SK-N-SH (cell line): ENCODE measurements at regions not wholly inside any gene's neighbourhood (a gene's known extent, or its start where the extent isn't known, plus 50 kb on each side); places are given as distances from the start of the nearest gene placed in this dataset.
"Not testable (repeated sequence)": the region's sequence is repeated elsewhere in the genome, so short reads cannot be mapped to it uniquely, and the experiment has no call there.

ENCODE experiments used
- CTCF ChIA-PET: fragments of 300-600, 350-600 bp; formaldehyde crosslinking; extraction: SDS; loops from one replicate; lab custom pipeline; 2021; lab: Yijun Ruan, JAX
- POLR2A ChIA-PET: fragments of 350-600 bp; sonication (Branson Sonifier 250); formaldehyde crosslinking; extraction: SDS; loops from one replicate; lab custom pipeline; 2020; ENCODE audit warnings: antibody characterized with exemption, inconsistent platforms; lab: Yijun Ruan, JAX
- DNase-seq: peaks from one replicate; pipeline ENCODE4 v3.0.0; 2012
- H2AFZ ChIP-seq: fragments of 200-600 bp; sonication (generic); 2 replicates; pipeline ENCODE4 v1.8.1; 2016; ENCODE audit warnings: antibody characterized with exemption, mild to moderate bottlenecking, low read depth
- H3F3A ChIP-seq: fragments of 200-600 bp; sonication (generic); replicated peaks from 2 replicates; pipeline ENCODE3; 2016; ENCODE audit warnings: antibody characterized with exemption, mild to moderate bottlenecking; ENCODE audit not compliant: insufficient read depth
- H3K27ac ChIP-seq, 2 experiments: fragments of 200-500 bp in 1 of 2; fragments of 200-600 bp in 1 of 2; sonication (Bioruptor generic) in 1 of 2; sonication (generic), shearing (Covaris generic) in 1 of 2; 2 replicates each; pipeline versions ENCODE4 v1.5.1 to v1.6.1; 2014 to 2016; ENCODE audit warnings: low read depth in 2 of 2, inconsistent platforms in 1 of 2, low read length in 1 of 2, mild to moderate bottlenecking in 1 of 2, mixed read lengths in 1 of 2
- H3K27me3 ChIP-seq: fragments of 200-600 bp; sonication (generic), shearing (Covaris generic); 2 replicates; pipeline ENCODE4 v1.6.1; 2016; ENCODE audit warnings: mixed run types; ENCODE audit not compliant: insufficient read depth
- H3K36me3 ChIP-seq, 2 experiments: fragments of 200-500 bp in 1 of 2; fragments of 200-600 bp in 1 of 2; sonication (Bioruptor generic) in 1 of 2; sonication (generic) in 1 of 2; replicated peaks in 1 of 2; 2 replicates each; pipeline versions ENCODE3 to v1.5.1; 2014 to 2016; ENCODE audit warnings: low read length in 1 of 2, mild to moderate bottlenecking in 1 of 2; ENCODE audit not compliant: insufficient read depth in 2 of 2, control insufficient read depth in 1 of 2
- H3K4me1 ChIP-seq, 2 experiments: fragments of 200-500 bp in 1 of 2; fragments of 200-600 bp in 1 of 2; sonication (Bioruptor generic) in 1 of 2; sonication (generic), shearing (Covaris generic) in 1 of 2; 2 replicates each; pipeline versions ENCODE4 v1.5.1 to v1.6.1; 2014 to 2016; ENCODE audit warnings: low read depth in 1 of 2, low read length in 1 of 2, mixed run types in 1 of 2; ENCODE audit not compliant: insufficient read depth in 2 of 2, control insufficient read depth in 1 of 2
- H3K4me2 ChIP-seq: fragments of 200-600 bp; sonication (generic), shearing (Covaris generic); 2 replicates; pipeline ENCODE4 v1.6.1; 2017; ENCODE audit warnings: mixed run types
- H3K4me3 ChIP-seq, 2 experiments: fragments of 200-500 bp in 1 of 2; fragments of 200-600 bp in 1 of 2; sonication (Bioruptor generic) in 1 of 2; sonication (generic), shearing (Covaris generic) in 1 of 2; 2 replicates each; pipeline versions ENCODE4 v1.5.1 to v1.8.1; 2014 to 2016; ENCODE audit warnings: low read depth in 2 of 2, inconsistent platforms in 1 of 2, low read length in 1 of 2, mild to moderate bottlenecking in 1 of 2, mixed read lengths in 1 of 2, moderate library complexity in 1 of 2
- H3K79me2 ChIP-seq: fragments of 200-600 bp; sonication (generic); 2 replicates; pipeline ENCODE4 v1.8.1; 2017; ENCODE audit warnings: mild to moderate bottlenecking; ENCODE audit not compliant: insufficient read depth
- H3K9ac ChIP-seq: fragments of 200-600 bp; sonication (generic); 2 replicates; pipeline ENCODE4 v1.6.1; 2017; ENCODE audit warnings: mixed run types
- H3K9me2 ChIP-seq: fragments of 200-600 bp; sonication (generic); 2 replicates; pipeline ENCODE4 v1.6.1; 2017; ENCODE audit warnings: mixed run types
- H3K9me3 ChIP-seq: fragments of 200-600 bp; sonication (generic); 2 replicates; pipeline ENCODE4 v1.6.1; 2017; ENCODE audit warnings: mixed run types, mild to moderate bottlenecking, moderate library complexity
- H4K20me1 ChIP-seq: fragments of 200-600 bp; sonication (generic); 2 replicates; pipeline ENCODE4 v1.6.1; 2017; ENCODE audit warnings: mild to moderate bottlenecking, mixed run types; ENCODE audit not compliant: insufficient read depth
- EZH2phosphoT487 ChIP-seq: fragments of 200-600 bp; sonication (generic); IDR thresholded peaks from 2 replicates; pipeline ENCODE4 v1.6.1; 2017; ENCODE audit warnings: low read depth, mixed run types, mild to moderate bottlenecking, antibody characterized with exemption, moderate library complexity, borderline replicate concordance
- GATA2 ChIP-seq: sonication (generic); formaldehyde crosslinking; IDR thresholded peaks from 2 replicates; pipeline ENCODE4 v1.5.0; 2020; ENCODE audit warnings: mild to moderate bottlenecking, missing genetic modification reagents
- JUND ChIP-seq: IDR thresholded peaks from 2 replicates; pipeline ENCODE4 v1.4.0; 2012
- MEF2A ChIP-seq: IDR thresholded peaks from 2 replicates; pipeline ENCODE4 v1.4.0; 2012; ENCODE audit warnings: low read depth, borderline replicate concordance
- MXI1 ChIP-seq: IDR thresholded peaks from 2 replicates; pipeline ENCODE4 v1.6.1; 2012; ENCODE audit warnings: mild to moderate bottlenecking, low read depth, low read length, improper control_type of control experiment
- NFIC ChIP-seq: IDR thresholded peaks from 2 replicates; pipeline ENCODE4 v1.4.0; 2012; ENCODE audit warnings: borderline replicate concordance
- RCOR1 ChIP-seq: fragments of 150-350 bp; IDR thresholded peaks from 2 replicates; pipeline ENCODE4 v1.6.1; 2017; ENCODE audit warnings: antibody characterized with exemption, low read length
- RFX5 ChIP-seq: IDR thresholded peaks from 2 replicates; pipeline ENCODE4 v1.6.1; 2012; ENCODE audit warnings: mild to moderate bottlenecking, improper control_type of control experiment, low read length
- RXRA ChIP-seq: IDR thresholded peaks from 2 replicates; pipeline ENCODE4 v1.4.0; 2012; ENCODE audit warnings: low read depth, mild to moderate bottlenecking, borderline replicate concordance
- SIN3A ChIP-seq: IDR thresholded peaks from 2 replicates; pipeline ENCODE4 v1.6.1; 2012; ENCODE audit warnings: low read depth, mild to moderate bottlenecking, low read length, moderate library complexity, borderline replicate concordance
- TAF1 ChIP-seq: IDR thresholded peaks from 2 replicates; pipeline ENCODE4 v1.6.1; 2012; ENCODE audit warnings: low read depth, mild to moderate bottlenecking, low read length, moderate library complexity, borderline replicate concordance
- TEAD4 ChIP-seq: IDR thresholded peaks from 2 replicates; pipeline ENCODE4 v1.4.0; 2012; ENCODE audit warnings: mild to moderate bottlenecking, borderline replicate concordance; ENCODE audit not compliant: insufficient read depth
- YY1 ChIP-seq: IDR thresholded peaks from 2 replicates; pipeline ENCODE4 v1.4.0; 2012; ENCODE audit warnings: low read depth, mild to moderate bottlenecking
- WGBS: methylation state at CpG from one replicate; pipeline ENCODE4 v1.1.6; 2017; ENCODE audit warnings: low lambda C conversion rate; 5-methylcytosine and 5-hydroxymethylcytosine counted together
- TF ChIP-seq, protein P1 (sequence below): IDR thresholded peaks from 2 replicates; pipeline ENCODE4; 2012
- TF ChIP-seq, protein P2 (sequence below): IDR thresholded peaks from 2 replicates; pipeline ENCODE4 v1.6.1; 2012; ENCODE audit warnings: mild to moderate bottlenecking, low read depth, low read length, moderate library complexity
- TF ChIP-seq, protein P3 (sequence below): fragments of 200-600 bp; sonication (generic); IDR thresholded peaks from 2 replicates; pipeline ENCODE4 v1.6.1; 2017; ENCODE audit warnings: antibody characterized with exemption, mild to moderate bottlenecking, moderate library complexity
- TF ChIP-seq, protein P4 (sequence below): fragments of 150-350 bp; IDR thresholded peaks from 2 replicates; pipeline ENCODE4 v1.6.1; 2017; ENCODE audit warnings: antibody characterized with exemption, low read length, low read depth, borderline replicate concordance

DNA sequence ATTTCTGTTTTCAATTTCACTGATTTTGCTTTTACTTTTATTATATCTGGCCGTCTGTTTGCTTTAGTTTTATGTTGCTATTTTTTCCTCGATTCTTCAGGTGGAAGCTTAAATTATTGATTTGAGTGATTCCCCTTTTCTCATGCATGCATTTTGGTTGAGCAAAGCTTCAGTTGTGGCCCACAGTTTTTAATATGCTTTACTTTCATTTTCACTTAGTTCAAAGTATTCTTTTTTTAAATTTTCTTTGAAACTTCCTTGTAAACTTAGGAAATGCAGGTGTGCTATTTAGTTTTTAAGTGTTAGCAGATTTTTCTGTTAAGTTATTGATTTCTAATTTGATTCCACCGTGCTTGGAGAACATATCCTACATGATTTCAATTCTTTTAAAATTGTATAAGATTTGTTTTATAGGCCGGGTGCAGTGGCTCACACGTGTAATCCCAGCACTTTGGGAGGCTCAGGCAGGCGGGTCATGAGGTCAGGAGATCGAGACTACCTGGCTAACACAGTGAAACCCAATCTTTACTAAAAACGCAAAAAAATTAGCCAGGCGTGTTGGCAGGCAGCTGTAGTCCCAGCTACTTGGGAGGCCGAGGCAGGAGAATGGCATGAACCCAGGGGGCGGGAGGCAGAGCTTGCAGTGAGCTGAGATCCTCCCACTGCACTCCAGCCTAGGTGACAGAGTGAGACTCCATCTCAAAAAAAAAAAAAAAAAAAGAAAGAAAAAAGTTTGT is 531.2 kb downstream of the KIF2B start:
- no peak overlapping the region for H3K27ac ChIP-seq
- H3K4me3 ChIP-seq = no peak overlapping the region
- no peaks in the 10 kb centered on the region for H3K79me2 ChIP-seq
- no peaks in the 10 kb centered on the region for H3F3A ChIP-seq
- no peaks in the 10 kb centered on the region for H3K4me1 ChIP-seq
- no peak overlapping the region for H3K4me2 ChIP-seq
- TF ChIP-seq SIN3A (no peak), YY1 (no peak), RFX5 (no peak), EZH2phosphoT487 (no peak), GATA2 (no peak), RXRA (no peak), RCOR1 (no peak), MXI1 (no peak), MEF2A (no peak), TEAD4 (no peak), NFIC (no peak), TAF1 (no peak), JUND (no peak)
- TF ChIP-seq, protein P1, sequence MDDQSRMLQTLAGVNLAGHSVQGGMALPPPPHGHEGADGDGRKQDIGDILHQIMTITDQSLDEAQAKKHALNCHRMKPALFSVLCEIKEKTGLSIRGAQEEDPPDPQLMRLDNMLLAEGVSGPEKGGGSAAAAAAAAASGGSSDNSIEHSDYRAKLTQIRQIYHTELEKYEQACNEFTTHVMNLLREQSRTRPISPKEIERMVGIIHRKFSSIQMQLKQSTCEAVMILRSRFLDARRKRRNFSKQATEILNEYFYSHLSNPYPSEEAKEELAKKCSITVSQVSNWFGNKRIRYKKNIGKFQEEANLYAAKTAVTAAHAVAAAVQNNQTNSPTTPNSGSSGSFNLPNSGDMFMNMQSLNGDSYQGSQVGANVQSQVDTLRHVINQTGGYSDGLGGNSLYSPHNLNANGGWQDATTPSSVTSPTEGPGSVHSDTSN = no peak
- TF ChIP-seq, protein P2, sequence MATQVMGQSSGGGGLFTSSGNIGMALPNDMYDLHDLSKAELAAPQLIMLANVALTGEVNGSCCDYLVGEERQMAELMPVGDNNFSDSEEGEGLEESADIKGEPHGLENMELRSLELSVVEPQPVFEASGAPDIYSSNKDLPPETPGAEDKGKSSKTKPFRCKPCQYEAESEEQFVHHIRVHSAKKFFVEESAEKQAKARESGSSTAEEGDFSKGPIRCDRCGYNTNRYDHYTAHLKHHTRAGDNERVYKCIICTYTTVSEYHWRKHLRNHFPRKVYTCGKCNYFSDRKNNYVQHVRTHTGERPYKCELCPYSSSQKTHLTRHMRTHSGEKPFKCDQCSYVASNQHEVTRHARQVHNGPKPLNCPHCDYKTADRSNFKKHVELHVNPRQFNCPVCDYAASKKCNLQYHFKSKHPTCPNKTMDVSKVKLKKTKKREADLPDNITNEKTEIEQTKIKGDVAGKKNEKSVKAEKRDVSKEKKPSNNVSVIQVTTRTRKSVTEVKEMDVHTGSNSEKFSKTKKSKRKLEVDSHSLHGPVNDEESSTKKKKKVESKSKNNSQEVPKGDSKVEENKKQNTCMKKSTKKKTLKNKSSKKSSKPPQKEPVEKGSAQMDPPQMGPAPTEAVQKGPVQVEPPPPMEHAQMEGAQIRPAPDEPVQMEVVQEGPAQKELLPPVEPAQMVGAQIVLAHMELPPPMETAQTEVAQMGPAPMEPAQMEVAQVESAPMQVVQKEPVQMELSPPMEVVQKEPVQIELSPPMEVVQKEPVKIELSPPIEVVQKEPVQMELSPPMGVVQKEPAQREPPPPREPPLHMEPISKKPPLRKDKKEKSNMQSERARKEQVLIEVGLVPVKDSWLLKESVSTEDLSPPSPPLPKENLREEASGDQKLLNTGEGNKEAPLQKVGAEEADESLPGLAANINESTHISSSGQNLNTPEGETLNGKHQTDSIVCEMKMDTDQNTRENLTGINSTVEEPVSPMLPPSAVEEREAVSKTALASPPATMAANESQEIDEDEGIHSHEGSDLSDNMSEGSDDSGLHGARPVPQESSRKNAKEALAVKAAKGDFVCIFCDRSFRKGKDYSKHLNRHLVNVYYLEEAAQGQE = no peak
- TF ChIP-seq, protein P3, sequence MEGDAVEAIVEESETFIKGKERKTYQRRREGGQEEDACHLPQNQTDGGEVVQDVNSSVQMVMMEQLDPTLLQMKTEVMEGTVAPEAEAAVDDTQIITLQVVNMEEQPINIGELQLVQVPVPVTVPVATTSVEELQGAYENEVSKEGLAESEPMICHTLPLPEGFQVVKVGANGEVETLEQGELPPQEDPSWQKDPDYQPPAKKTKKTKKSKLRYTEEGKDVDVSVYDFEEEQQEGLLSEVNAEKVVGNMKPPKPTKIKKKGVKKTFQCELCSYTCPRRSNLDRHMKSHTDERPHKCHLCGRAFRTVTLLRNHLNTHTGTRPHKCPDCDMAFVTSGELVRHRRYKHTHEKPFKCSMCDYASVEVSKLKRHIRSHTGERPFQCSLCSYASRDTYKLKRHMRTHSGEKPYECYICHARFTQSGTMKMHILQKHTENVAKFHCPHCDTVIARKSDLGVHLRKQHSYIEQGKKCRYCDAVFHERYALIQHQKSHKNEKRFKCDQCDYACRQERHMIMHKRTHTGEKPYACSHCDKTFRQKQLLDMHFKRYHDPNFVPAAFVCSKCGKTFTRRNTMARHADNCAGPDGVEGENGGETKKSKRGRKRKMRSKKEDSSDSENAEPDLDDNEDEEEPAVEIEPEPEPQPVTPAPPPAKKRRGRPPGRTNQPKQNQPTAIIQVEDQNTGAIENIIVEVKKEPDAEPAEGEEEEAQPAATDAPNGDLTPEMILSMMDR = no peak
- TF ChIP-seq, protein P4, sequence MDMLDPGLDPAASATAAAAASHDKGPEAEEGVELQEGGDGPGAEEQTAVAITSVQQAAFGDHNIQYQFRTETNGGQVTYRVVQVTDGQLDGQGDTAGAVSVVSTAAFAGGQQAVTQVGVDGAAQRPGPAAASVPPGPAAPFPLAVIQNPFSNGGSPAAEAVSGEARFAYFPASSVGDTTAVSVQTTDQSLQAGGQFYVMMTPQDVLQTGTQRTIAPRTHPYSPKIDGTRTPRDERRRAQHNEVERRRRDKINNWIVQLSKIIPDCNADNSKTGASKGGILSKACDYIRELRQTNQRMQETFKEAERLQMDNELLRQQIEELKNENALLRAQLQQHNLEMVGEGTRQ = no peak
- H3K9ac ChIP-seq = no peak overlapping the region
- H3K9me3 ChIP-seq = peaks cover 22% of the 10 kb centered on the region; the same call in 1 of the 2 replicates
- peaks cover 5% of the 10 kb centered on the region; the same call in 1 of the 2 replicates for H3K9me2 ChIP-seq
- H2AFZ ChIP-seq = no peak overlapping the region
- no peaks in the 10 kb centered on the region for H3K27me3 ChIP-seq
- no peaks in the 10 kb centered on the region for H4K20me1 ChIP-seq
- no peaks in the 10 kb centered on the region for H3K36me3 ChIP-seq
- CTCF ChIA-PET = no interaction called here
- 17% methylated on average over 11 of the region's 11 CpGs for WGBS
- DNase-seq = no peak
- POLR2A ChIA-PET = no interaction called here

DNA sequence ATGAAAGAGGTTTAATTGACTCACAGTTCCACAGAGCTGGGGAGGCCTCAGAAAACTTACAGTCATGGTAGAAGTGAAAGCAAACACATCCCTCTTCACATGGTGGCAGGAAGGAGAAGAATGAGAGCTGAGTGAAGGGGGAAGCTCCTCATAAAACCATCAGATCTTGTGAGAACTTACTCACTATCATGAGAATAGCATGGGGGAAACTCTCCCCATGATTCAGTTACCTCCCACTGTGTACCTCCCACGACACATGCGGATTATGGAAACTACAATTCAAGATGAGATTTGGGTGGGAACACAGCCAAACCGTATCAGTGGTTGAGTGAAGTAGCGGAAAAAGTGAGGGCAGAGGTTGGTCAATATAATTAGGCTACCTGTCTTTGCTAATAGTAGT is 538.3 kb downstream of the KIF2B start:
- CTCF ChIA-PET = not testable (repeated sequence)
- 23% methylated on average over 4 of the region's 4 CpGs for WGBS

More for the DNA sequence above, 538.3 kb downstream of the KIF2B start:
- POLR2A ChIA-PET, H2AFZ ChIP-seq, H3K4me1 ChIP-seq, H3K9ac ChIP-seq, H3K4me2 ChIP-seq, H3K36me3 ChIP-seq, H3K27me3 ChIP-seq, H3K4me3 ChIP-seq, H3F3A ChIP-seq, H3K79me2 ChIP-seq, DNase-seq, H4K20me1 ChIP-seq, H3K27ac ChIP-seq, H3K9me2 ChIP-seq: not testable (repeated sequence)
- peaks cover 11% of the 10 kb centered on the region; the same call in 1 of the 2 replicates for H3K9me3 ChIP-seq
